ENCODE measurements at regions not wholly inside any gene's neighbourhood (a gene's known extent, or its start where the extent isn't known, plus 50 kb on each side); places are given as distances from the start of the nearest gene placed in this dataset.

- no peak overlapping the region for H3K27ac ChIP-seq
- DNase-seq (ENCODE audit: low spot score in 2 of 2): no peak
- intact Hi-C loops (cut with DNase I): no loop called here
- H3K4me3 ChIP-seq: no peak overlapping the region
- H3K27me3 ChIP-seq: no peaks in the 10 kb centered on the region
- no peaks in the 10 kb centered on the region for H3K36me3 ChIP-seq
- H3K9me3 ChIP-seq: no peaks in the 10 kb centered on the region
- TF ChIP-seq, protein P1, sequence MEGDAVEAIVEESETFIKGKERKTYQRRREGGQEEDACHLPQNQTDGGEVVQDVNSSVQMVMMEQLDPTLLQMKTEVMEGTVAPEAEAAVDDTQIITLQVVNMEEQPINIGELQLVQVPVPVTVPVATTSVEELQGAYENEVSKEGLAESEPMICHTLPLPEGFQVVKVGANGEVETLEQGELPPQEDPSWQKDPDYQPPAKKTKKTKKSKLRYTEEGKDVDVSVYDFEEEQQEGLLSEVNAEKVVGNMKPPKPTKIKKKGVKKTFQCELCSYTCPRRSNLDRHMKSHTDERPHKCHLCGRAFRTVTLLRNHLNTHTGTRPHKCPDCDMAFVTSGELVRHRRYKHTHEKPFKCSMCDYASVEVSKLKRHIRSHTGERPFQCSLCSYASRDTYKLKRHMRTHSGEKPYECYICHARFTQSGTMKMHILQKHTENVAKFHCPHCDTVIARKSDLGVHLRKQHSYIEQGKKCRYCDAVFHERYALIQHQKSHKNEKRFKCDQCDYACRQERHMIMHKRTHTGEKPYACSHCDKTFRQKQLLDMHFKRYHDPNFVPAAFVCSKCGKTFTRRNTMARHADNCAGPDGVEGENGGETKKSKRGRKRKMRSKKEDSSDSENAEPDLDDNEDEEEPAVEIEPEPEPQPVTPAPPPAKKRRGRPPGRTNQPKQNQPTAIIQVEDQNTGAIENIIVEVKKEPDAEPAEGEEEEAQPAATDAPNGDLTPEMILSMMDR (IDR thresholded peaks at IDR 0.05): no peak
- no peaks in the 10 kb centered on the region for H3K4me1 ChIP-seq
Measured at GRCh38 chr2:13462464-13462863, 745.7 kb downstream of the TRIB2 start.

DNA sequence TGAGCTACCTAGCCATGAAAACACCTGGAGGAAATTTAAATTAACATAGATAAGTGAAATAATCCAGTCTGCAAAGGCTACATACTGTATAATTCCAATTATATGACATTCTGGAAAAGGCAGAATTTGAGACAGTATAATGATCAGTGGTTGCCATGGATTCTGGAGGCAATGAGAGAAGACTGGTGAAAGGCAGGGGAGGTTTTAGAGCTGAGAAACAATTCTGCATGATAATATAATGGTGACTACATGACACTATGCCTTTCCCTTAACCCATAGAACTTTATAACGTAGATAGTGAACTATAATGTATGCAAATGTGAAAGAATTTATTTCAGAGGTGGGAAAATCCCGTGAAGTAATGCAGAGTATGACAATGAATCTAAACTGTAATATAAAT is 749.3 kb downstream of the TRIB2 start:
- intact Hi-C loops (cut with DNase I): no loop called here
- no peaks in the 10 kb centered on the region for H3K27me3 ChIP-seq
- H3K36me3 ChIP-seq: no peaks in the 10 kb centered on the region
- no peaks in the 10 kb centered on the region for H3K4me1 ChIP-seq
- no peak overlapping the region for H3K4me3 ChIP-seq
- DNase-seq (ENCODE audit: low spot score in 2 of 2): no peak
- no peak overlapping the region for H3K27ac ChIP-seq
- H3K9me3 ChIP-seq: no peaks in the 10 kb centered on the region
- TF ChIP-seq, protein P1 (IDR thresholded peaks at IDR 0.05): no peak

- TF ChIP-seq, protein P1 (IDR thresholded peaks at IDR 0.05): no peak
- Histone ChIP-seq H3K27ac (no peak overlapping the region), H3K4me3 (no peak overlapping the region), H3K4me1 (no peaks in the 10 kb centered on the region), H3K9me3 (no peaks in the 10 kb centered on the region), H3K27me3 (no peaks in the 10 kb centered on the region), H3K36me3 (no peaks in the 10 kb centered on the region)
- intact Hi-C loops (cut with DNase I): no loop called here
- DNase-seq (ENCODE audit: low spot score in 2 of 2): no peak
Measured at GRCh38 chr2:13474538-13474937, 757.8 kb downstream of the TRIB2 start.

GRCh38 chr2:13480057-13480456 is 763.3 kb downstream of the TRIB2 start:
- Histone ChIP-seq H3K4me1 (no peaks in the 10 kb centered on the region), H3K4me3 (no peak overlapping the region), H3K36me3 (no peaks in the 10 kb centered on the region), H3K27ac (no peak overlapping the region), H3K9me3 (no peaks in the 10 kb centered on the region), H3K27me3 (no peaks in the 10 kb centered on the region)
- no peak for DNase-seq (ENCODE audit: low spot score in 2 of 2)
- TF ChIP-seq, protein P1 (IDR thresholded peaks at IDR 0.05): no peak
- intact Hi-C loops (cut with DNase I): no loop called here

DNA sequence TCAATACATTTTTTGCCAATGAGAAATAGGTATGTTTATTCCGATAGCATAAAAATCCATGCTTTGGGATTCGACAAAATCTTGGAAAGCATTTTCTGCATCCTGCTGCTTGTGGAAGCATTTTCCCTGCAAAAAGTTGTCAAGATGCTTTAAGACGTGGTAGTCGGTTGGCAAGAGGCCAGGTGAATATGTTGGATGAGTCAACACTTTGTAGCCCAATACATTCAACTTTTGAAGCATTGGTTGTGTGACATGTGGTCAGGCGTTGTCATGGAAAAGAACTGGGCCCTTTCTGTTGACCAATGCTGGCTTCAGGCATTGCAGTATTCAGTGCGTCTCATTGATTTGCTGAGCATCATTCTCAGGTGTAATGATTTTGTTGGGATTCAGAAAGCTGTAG is 764.5 kb downstream of the TRIB2 start:
- no peak for DNase-seq (ENCODE audit: low spot score in 2 of 2)
- Histone ChIP-seq H3K9me3 (no peaks in the 10 kb centered on the region), H3K4me1 (no peaks in the 10 kb centered on the region), H3K36me3 (no peaks in the 10 kb centered on the region), H3K4me3 (no peak overlapping the region), H3K27me3 (no peaks in the 10 kb centered on the region), H3K27ac (no peak overlapping the region)
- TF ChIP-seq, protein P1 (IDR thresholded peaks at IDR 0.05): no peak
- intact Hi-C loops (cut with DNase I): no loop called here

- Histone ChIP-seq H3K4me1 (no peaks in the 10 kb centered on the region), H3K27me3 (no peaks in the 10 kb centered on the region), H3K9me3 (no peaks in the 10 kb centered on the region), H3K27ac (no peak overlapping the region), H3K36me3 (no peaks in the 10 kb centered on the region), H3K4me3 (no peak overlapping the region)
- intact Hi-C loops (cut with DNase I): no loop called here
- DNase-seq (ENCODE audit: low spot score in 2 of 2): no peak
- TF ChIP-seq, protein P1 (IDR thresholded peaks at IDR 0.05): no peak
Measured at GRCh38 chr2:13485256-13485655, 768.5 kb downstream of the TRIB2 start.
